AG10803 (cell line): ENCODE measurements at regions not wholly inside any gene's neighbourhood (a gene's known extent, or its start where the extent isn't known, plus 50 kb on each side); places are given as distances from the start of the nearest gene placed in this dataset.
A peak's percentile ranks its signal among the peaks of the same experiment; 100 is the strongest.

Experiments used
- DNase-seq: peaks from one replicate; pipeline ENCODE4 v3.0.0; 2010; ENCODE audit warnings: low read depth
- H3K4me3 ChIP-seq: 2 replicates; pipeline ENCODE4 v1.5.1; 2011; ENCODE audit warnings: mild to moderate bottlenecking, low read length, control low read depth
- CTCF ChIP-seq: conservative IDR thresholded peaks from 2 replicates; pipeline ENCODE4 v1.5.1; 2011; ENCODE audit warnings: mild to moderate bottlenecking, low read length, control low read depth, inconsistent platforms

- TF ChIP-seq CTCF, result no peak
- no peak overlapping the region for H3K4me3 ChIP-seq
- no peak for DNase-seq
These were observed 201.3 kb downstream of the GIPC2 start for GRCh38 chr1:78247079-78247478.

DNA sequence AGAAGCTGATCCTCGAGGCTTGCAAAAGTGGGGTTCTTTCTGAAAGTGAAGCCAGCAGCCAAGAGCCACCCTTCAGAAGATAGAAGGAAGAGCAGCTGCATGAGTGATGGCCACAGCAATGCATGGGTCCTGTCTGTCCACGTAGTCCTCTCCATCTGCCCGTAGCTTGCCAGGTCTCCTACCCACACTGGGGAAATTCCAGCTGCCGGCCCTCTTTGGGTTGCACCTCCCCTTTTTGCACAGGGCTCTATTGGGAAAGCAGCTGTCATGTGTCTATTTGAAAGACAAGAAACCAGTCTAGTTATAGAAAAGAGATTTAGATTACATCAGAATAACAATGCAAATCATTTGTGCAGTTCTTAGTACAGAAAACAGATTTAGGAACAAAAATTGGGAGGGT lies 204.4 kb downstream of the GIPC2 start:
- no peak overlapping the region for H3K4me3 ChIP-seq
- DNase-seq, result peak; percentile 30
- TF ChIP-seq CTCF, result no peak

- peak; percentile 82 for DNase-seq
- no peak overlapping the region for H3K4me3 ChIP-seq
- no peak for TF ChIP-seq CTCF
These were observed 208.8 kb downstream of the GIPC2 start for GRCh38 chr1:78254517-78254916.

GRCh38 chr1:78255383-78255782 lies 209.6 kb downstream of the GIPC2 start:
- no peak overlapping the region for H3K4me3 ChIP-seq
- DNase-seq, result no peak
- TF ChIP-seq CTCF, result no peak

DNA sequence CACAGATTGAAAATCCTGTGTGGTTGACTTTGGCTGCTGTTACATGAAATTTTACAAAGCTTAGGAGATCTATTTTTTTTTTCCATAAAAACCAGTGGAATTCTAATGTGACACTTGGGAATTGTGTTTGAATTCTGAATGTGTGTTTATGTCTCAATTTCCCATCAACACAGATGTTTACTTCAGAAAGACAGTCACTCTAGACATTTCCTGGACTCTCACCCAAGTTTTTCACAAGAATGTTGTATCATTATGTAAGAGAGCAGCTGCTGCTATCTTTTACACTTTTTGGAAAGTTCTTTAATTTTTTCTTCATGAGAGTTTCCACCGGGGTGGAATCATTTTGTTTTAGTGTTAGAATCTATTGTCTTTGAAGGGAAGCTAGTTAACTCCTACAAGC lies 210.1 kb downstream of the GIPC2 start:
- no peak for TF ChIP-seq CTCF
- H3K4me3 ChIP-seq, result no peak overlapping the region
- peak; percentile 91 for DNase-seq

DNA sequence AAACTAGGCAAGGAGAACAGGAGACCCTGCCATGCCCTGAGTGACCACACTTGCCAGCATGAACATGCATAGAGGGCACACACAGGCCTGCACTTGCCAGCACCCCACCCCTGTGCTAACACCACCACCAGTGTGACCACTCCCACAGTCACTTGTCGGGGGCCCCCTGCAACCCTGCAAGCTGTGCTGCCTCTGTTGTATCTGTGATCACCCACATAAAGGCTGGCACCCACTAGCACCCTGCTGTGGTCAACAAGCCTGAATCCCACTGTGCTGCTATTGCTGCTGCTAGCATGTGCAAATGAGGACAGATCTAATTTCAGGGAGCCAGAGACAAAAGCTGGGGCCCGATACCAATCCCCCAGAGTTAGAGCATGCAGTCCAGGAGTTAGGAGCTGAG lies 217.7 kb downstream of the GIPC2 start:
- no peak overlapping the region for H3K4me3 ChIP-seq
- no peak for TF ChIP-seq CTCF
- no peak for DNase-seq

DNA sequence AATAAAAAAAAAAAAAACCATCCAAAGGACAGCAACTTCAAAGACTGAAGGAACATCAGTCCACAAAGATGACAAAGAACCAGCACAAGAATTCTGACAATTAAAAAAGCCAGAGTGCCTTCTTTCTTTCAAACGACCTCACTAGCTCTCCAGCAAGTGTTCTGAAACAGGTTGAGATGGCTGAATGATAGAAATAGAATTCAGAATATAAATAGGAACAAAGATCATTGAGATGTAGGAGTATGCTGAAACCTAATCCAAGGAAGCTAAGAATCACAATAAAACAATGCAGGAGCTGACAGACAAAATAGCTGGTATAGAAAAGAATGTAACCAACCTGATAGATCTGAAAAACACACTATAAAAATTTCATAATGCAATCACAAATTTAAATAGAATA lies 218.2 kb downstream of the GIPC2 start:
- H3K4me3 ChIP-seq, result no peak overlapping the region
- no peak for TF ChIP-seq CTCF
- DNase-seq, result no peak
